Hepatocyte (in vitro differentiated cells): ENCODE measurements at regions not wholly inside any gene's neighbourhood (a gene's known extent, or its start where the extent isn't known, plus 50 kb on each side); places are given as distances from the start of the nearest gene placed in this dataset.

Source experiments
- DNase-seq: peaks from one replicate; pipeline ENCODE4 v3.0.0-alpha.2; 2016; ENCODE audit warnings: low spot score
- H2AFZ ChIP-seq: fragments of 200-600 bp; sonication (generic); 2 replicates; pipeline ENCODE4 v1.6.0; 2016; ENCODE audit warnings: antibody characterized with exemption, mild to moderate bottlenecking
- H3K27ac ChIP-seq: fragments of 200-600 bp; sonication (generic); 2 replicates; pipeline ENCODE4 v1.5.1; 2016; ENCODE audit warnings: mild to moderate bottlenecking
- H3K27me3 ChIP-seq: fragments of 200-600 bp; sonication (generic); 2 replicates; pipeline ENCODE4 v1.6.1; 2016
- H3K36me3 ChIP-seq: fragments of 200-600 bp; sonication (generic); replicated peaks from 2 replicates; pipeline ENCODE4 v1.5.1; 2016; ENCODE audit warnings: low read depth; ENCODE audit not compliant: insufficient read depth
- H3K4me1 ChIP-seq: fragments of 200-600 bp; sonication (generic); 2 replicates; pipeline ENCODE4 v1.5.1; 2016; ENCODE audit warnings: mild to moderate bottlenecking, moderate library complexity; ENCODE audit not compliant: insufficient read depth
- H3K4me2 ChIP-seq: fragments of 200-600 bp; sonication (generic); 2 replicates; pipeline ENCODE4 v1.6.0; 2016
- H3K4me3 ChIP-seq: fragments of 200-600 bp; sonication (generic); 2 replicates; pipeline ENCODE4 v1.5.1; 2016; ENCODE audit warnings: mild to moderate bottlenecking
- H3K79me2 ChIP-seq: fragments of 200-600 bp; sonication (generic); 2 replicates; pipeline ENCODE4 v1.6.0; 2017; ENCODE audit warnings: mild to moderate bottlenecking
- H3K9me2 ChIP-seq: fragments of 200-600 bp; sonication (generic); replicated peaks from 2 replicates; pipeline ENCODE4 v1.6.0; 2017; ENCODE audit warnings: mild to moderate bottlenecking; ENCODE audit not compliant: insufficient read depth
- H3K9me3 ChIP-seq: fragments of 200-600 bp; sonication (generic); 2 replicates; pipeline ENCODE4 v1.5.1; 2016; ENCODE audit warnings: low read depth, mild to moderate bottlenecking
- H4K20me1 ChIP-seq: fragments of 200-600 bp; sonication (generic); 2 replicates; pipeline ENCODE4 v1.6.0; 2016; ENCODE audit warnings: mild to moderate bottlenecking; ENCODE audit not compliant: insufficient read depth, poor library complexity, severe bottlenecking
- CTCF ChIP-seq: fragments of 200-600 bp; sonication (generic); IDR thresholded peaks from 2 replicates; pipeline ENCODE4 v1.5.1; 2016; ENCODE audit warnings: antibody characterized with exemption, mild to moderate bottlenecking; ENCODE audit not compliant: poor library complexity
- EZH2 ChIP-seq: fragments of 200-600 bp; sonication (generic); IDR thresholded peaks from 2 replicates; pipeline ENCODE4 v1.6.1; 2016; ENCODE audit warnings: antibody characterized with exemption, mild to moderate bottlenecking, borderline replicate concordance
- EZH2phosphoT487 ChIP-seq: fragments of 200-600 bp; sonication (generic); IDR thresholded peaks from one replicate; pipeline ENCODE4 v1.6.1; 2018; ENCODE audit warnings: antibody characterized with exemption, mild to moderate bottlenecking, low read depth, moderate library complexity; ENCODE audit not compliant: unreplicated experiment, severe bottlenecking
- WGBS: methylation state at CpG from one replicate; pipeline ENCODE4 v1.1.6; 2016; ENCODE audit warnings: low lambda C conversion rate; ENCODE audit errors: missing lambda C conversion rate; 5-methylcytosine and 5-hydroxymethylcytosine counted together

- H3K79me2 ChIP-seq = no peaks in the 10 kb centered on the region
- no peaks in the 10 kb centered on the region for H3K9me3 ChIP-seq
- DNase-seq = no peak
- H3K4me1 ChIP-seq = no peaks in the 10 kb centered on the region
- 88% methylated on average over 1 of the region's 1 CpG for WGBS
- H3K4me2 ChIP-seq = no peak overlapping the region
- no peak overlapping the region for H2AFZ ChIP-seq
- H3K4me3 ChIP-seq = no peak overlapping the region
- no peak for TF ChIP-seq CTCF
- TF ChIP-seq EZH2phosphoT487 = no peak
- no peak for TF ChIP-seq EZH2
- H3K36me3 ChIP-seq = no peaks in the 10 kb centered on the region
- no peaks in the 10 kb centered on the region for H4K20me1 ChIP-seq
- H3K27ac ChIP-seq = no peak overlapping the region
- H3K27me3 ChIP-seq = no peaks in the 10 kb centered on the region
- H3K9me2 ChIP-seq = no peaks in the 10 kb centered on the region
Measured at GRCh38 chr2:154934213-154934612, 235.7 kb downstream of the KCNJ3 start.

- Histone ChIP-seq H3K27ac (no peak overlapping the region), H3K27me3 (no peaks in the 10 kb centered on the region), H2AFZ (no peak overlapping the region), H3K4me2 (no peak overlapping the region), H3K9me3 (no peaks in the 10 kb centered on the region), H3K9me2 (no peaks in the 10 kb centered on the region), H3K4me3 (no peak overlapping the region), H3K4me1 (no peaks in the 10 kb centered on the region), H4K20me1 (no peaks in the 10 kb centered on the region), H3K79me2 (no peaks in the 10 kb centered on the region), H3K36me3 (no peaks in the 10 kb centered on the region)
- TF ChIP-seq EZH2 = no peak
- no peak for TF ChIP-seq CTCF
- no peak for TF ChIP-seq EZH2phosphoT487
- no peak for DNase-seq
- 82% methylated on average over 3 of the region's 3 CpGs for WGBS
Measured at GRCh38 chr2:154924531-154924930, 226.0 kb downstream of the KCNJ3 start.

GRCh38 chr2:154914561-154914960 is 216.1 kb downstream of the KCNJ3 start:
- 43% methylated on average over 3 of the region's 3 CpGs for WGBS
- peak; percentile 15 for DNase-seq

More at GRCh38 chr2:154914561-154914960, 216.1 kb downstream of the KCNJ3 start:
- Histone ChIP-seq H3K79me2 (no peaks in the 10 kb centered on the region), H3K4me1 (no peaks in the 10 kb centered on the region), H3K9me3 (no peaks in the 10 kb centered on the region), H3K27me3 (no peaks in the 10 kb centered on the region), H4K20me1 (no peaks in the 10 kb centered on the region), H2AFZ (no peak overlapping the region), H3K27ac (no peak overlapping the region), H3K4me2 (no peak overlapping the region), H3K9me2 (no peaks in the 10 kb centered on the region), H3K4me3 (no peak overlapping the region), H3K36me3 (no peaks in the 10 kb centered on the region)
- TF ChIP-seq EZH2phosphoT487 = peak; percentile 44
- no peak for TF ChIP-seq CTCF
